IMR-90 (cell line): ENCODE measurements at regions not wholly inside any gene's neighbourhood (a gene's known extent, or its start where the extent isn't known, plus 50 kb on each side); places are given as distances from the start of the nearest gene placed in this dataset.

Experiments used
- ATAC-seq: fragments of 200-7000 bp; cut with Tn5 transposase; 2 replicates; pipeline ENCODE4 v1.9.1; 2020; ENCODE audit warnings: low read depth, mild to moderate bottlenecking, moderate library complexity
- BruUV-seq: library from RNA; stranded (reverse); fragments of 400-500 nt; replicated peaks from 2 replicates; lab custom pipeline; 2021; lab: Mats Ljungman, UMichigan
- CTCF ChIA-PET: fragments of 300-600 bp; formaldehyde crosslinking; extraction: SDS; loops from one replicate; lab custom pipeline; 2021; ENCODE audit warnings: antibody characterized with exemption; lab: Yijun Ruan, JAX
- POLR2A ChIA-PET: fragments of 300-600 bp; sonication (Branson Sonifier 250); formaldehyde crosslinking; loops from one replicate; lab custom pipeline; 2022; ENCODE audit warnings: antibody characterized with exemption; ENCODE audit not compliant: unreplicated experiment; lab: Charles Lee
- DNase-seq: peaks from one replicate; pipeline ENCODE4 v3.0.0; 2013
- H2AFZ ChIP-seq: replicated peaks from 2 replicates; pipeline ENCODE3; 2013; ENCODE audit warnings: low read length, mild to moderate bottlenecking; ENCODE audit not compliant: poor library complexity
- H2AK5ac ChIP-seq: 2 replicates; pipeline ENCODE4 v1.6.1; 2013; ENCODE audit warnings: low read depth, low read length, inconsistent platforms
- H2AK9ac ChIP-seq: replicated peaks from 2 replicates; pipeline ENCODE3; 2013; ENCODE audit warnings: mild to moderate bottlenecking, low read depth, low read length, moderate library complexity; ENCODE audit not compliant: poor library complexity
- H2BK120ac ChIP-seq: 2 replicates; pipeline ENCODE4 v1.6.1; 2013; ENCODE audit warnings: low read depth, low read length, inconsistent platforms
- H2BK15ac ChIP-seq: 3 replicates; pipeline ENCODE4 v1.6.1; 2013; ENCODE audit warnings: low read depth, low read length, inconsistent platforms
- H2BK20ac ChIP-seq: 2 replicates; pipeline ENCODE4 v1.6.1; 2013; ENCODE audit warnings: low read depth, mild to moderate bottlenecking, inconsistent platforms, low read length, moderate library complexity
- H2BK5ac ChIP-seq: 2 replicates; pipeline ENCODE4 v1.6.1; 2013; ENCODE audit warnings: mild to moderate bottlenecking, low read depth, low read length, inconsistent platforms; ENCODE audit not compliant: poor library complexity, severe bottlenecking
- H3K14ac ChIP-seq: replicated peaks from 2 replicates; pipeline ENCODE4 v1.6.1; 2013; ENCODE audit warnings: low read depth, low read length, inconsistent platforms
- H3K18ac ChIP-seq: 2 replicates; pipeline ENCODE4 v1.6.1; 2013; ENCODE audit warnings: low read depth, low read length, control low read depth
- H3K23ac ChIP-seq: 2 replicates; pipeline ENCODE4 v1.6.1; 2013; ENCODE audit warnings: low read depth, low read length, inconsistent platforms
- H3K27ac ChIP-seq: 2 replicates; pipeline ENCODE4 v1.5.1; 2013; ENCODE audit warnings: mild to moderate bottlenecking, control low read depth, low read length; ENCODE audit not compliant: insufficient read depth
- H3K27me3 ChIP-seq: 2 replicates; pipeline ENCODE4 v1.6.1; 2013; ENCODE audit warnings: low read length; ENCODE audit not compliant: control insufficient read depth, insufficient read depth
- H3K36me3 ChIP-seq: 2 replicates; pipeline ENCODE4 v1.6.1; 2013; ENCODE audit warnings: low read length, mixed read lengths; ENCODE audit not compliant: control insufficient read depth, insufficient read depth
- H3K4ac ChIP-seq: 2 replicates; pipeline ENCODE4 v1.6.1; 2013; ENCODE audit warnings: low read depth, low read length, inconsistent platforms
- H3K4me1 ChIP-seq: 2 replicates; pipeline ENCODE4 v1.6.1; 2013; ENCODE audit warnings: low read length, mixed read lengths; ENCODE audit not compliant: control insufficient read depth, insufficient read depth
- H3K4me2 ChIP-seq: 2 replicates; pipeline ENCODE4 v1.6.1; 2013; ENCODE audit warnings: low read depth, mild to moderate bottlenecking, control low read depth, low read length, moderate library complexity
- H3K4me3 ChIP-seq: 2 replicates; pipeline ENCODE4 v1.5.1; 2013; ENCODE audit warnings: low read depth, mild to moderate bottlenecking, control low read depth, low read length, moderate library complexity; ENCODE audit not compliant: insufficient read depth
- H3K56ac ChIP-seq: 2 replicates; pipeline ENCODE4 v1.6.1; 2013; ENCODE audit warnings: low read length, inconsistent platforms; ENCODE audit not compliant: insufficient read depth; ENCODE audit errors: extremely low read depth
- H3K79me1 ChIP-seq, 2 experiments: 2 replicates each; pipeline ENCODE4 v1.6.1; 2013; ENCODE audit warnings: low read length in 2 of 2, inconsistent platforms in 1 of 2, low read depth in 1 of 2
- H3K9ac ChIP-seq: 2 replicates; pipeline ENCODE4 v1.6.1; 2013; ENCODE audit warnings: low read depth, low read length, control low read depth
- H3K9me1 ChIP-seq: 2 replicates; pipeline ENCODE4 v1.6.1; 2013; ENCODE audit warnings: low read length, inconsistent platforms; ENCODE audit not compliant: insufficient read depth
- H3K9me3 ChIP-seq: 2 replicates; pipeline ENCODE4 v1.6.1; 2013; ENCODE audit warnings: low read length; ENCODE audit not compliant: control insufficient read depth, insufficient read depth
- H4K20me1 ChIP-seq: 2 replicates; pipeline ENCODE4 v1.6.1; 2013; ENCODE audit warnings: low read length, inconsistent platforms; ENCODE audit not compliant: insufficient read depth
- H4K5ac ChIP-seq: 2 replicates; pipeline ENCODE4 v1.6.1; 2013; ENCODE audit warnings: mild to moderate bottlenecking, low read depth, low read length, control low read depth
- H4K8ac ChIP-seq, 2 experiments: 2 replicates each; pipeline ENCODE4 v1.6.1; 2013; ENCODE audit warnings: low read depth in 2 of 2, low read length in 2 of 2, control low read depth in 1 of 2, inconsistent platforms in 1 of 2
- H4K91ac ChIP-seq: 2 replicates; pipeline ENCODE4 v1.6.1; 2013; ENCODE audit warnings: low read depth, low read length, inconsistent platforms; ENCODE audit not compliant: insufficient read depth
- CEBPB ChIP-seq: IDR thresholded peaks from 2 replicates; pipeline ENCODE4 v1.6.1; 2012; ENCODE audit warnings: low read depth, low read length, improper control_type of control experiment
- CHD1 ChIP-seq: IDR thresholded peaks from 2 replicates; pipeline ENCODE4 v1.6.1; 2012; ENCODE audit warnings: low read depth, low read length, improper control_type of control experiment
- FOS ChIP-seq: fragments of 150-350 bp; IDR thresholded peaks from 2 replicates; pipeline ENCODE4 v1.6.1; 2016; ENCODE audit warnings: low read depth, low read length
- MAZ ChIP-seq: IDR thresholded peaks from 2 replicates; pipeline ENCODE4 v1.6.1; 2012; ENCODE audit warnings: low read depth, mild to moderate bottlenecking, low read length, improper control_type of control experiment, moderate library complexity, borderline replicate concordance
- MXI1 ChIP-seq: IDR thresholded peaks from 2 replicates; pipeline ENCODE4 v1.6.1; 2012; ENCODE audit warnings: low read depth, mild to moderate bottlenecking, low read length, moderate library complexity, borderline replicate concordance
- POLR2A ChIP-seq: IDR thresholded peaks from 2 replicates; pipeline ENCODE4 v1.6.1; 2012; ENCODE audit warnings: mild to moderate bottlenecking, low read depth, low read length
- RAD21 ChIP-seq: IDR thresholded peaks from 2 replicates; pipeline ENCODE4 v1.6.1; 2012; ENCODE audit warnings: low read length, improper control_type of control experiment
- RCOR1 ChIP-seq: IDR thresholded peaks from 2 replicates; pipeline ENCODE4 v1.6.1; 2012; ENCODE audit warnings: mild to moderate bottlenecking, low read length, improper control_type of control experiment; ENCODE audit not compliant: insufficient replicate concordance
- RFX5 ChIP-seq: IDR thresholded peaks from 2 replicates; pipeline ENCODE4 v1.8.0; 2012; ENCODE audit warnings: low read depth, mild to moderate bottlenecking, low read length, moderate library complexity
- dilution Hi-C: fragments of 300-500 bp; cut with HindIII; formaldehyde crosslinking; loops from one replicate; pipeline ENCODE4 v1.14.3; 2018; ENCODE audit warnings: low sequenced_read_pairs; ENCODE audit not compliant: unreplicated experiment
- in situ Hi-C: fragments of 300-500 bp; cut with MboI; formaldehyde crosslinking; loops from 3 replicates; pipeline ENCODE4 v1.14.3; 2019; ENCODE audit warnings: low sequenced_read_pairs, inconsistent platforms, mixed read lengths
- intact Hi-C: fragments of 100-400 bp; cut with micrococcal nuclease; formaldehyde crosslinking; loops from 2 replicates; pipeline ENCODE4 v1.10.0; 2022
- TF ChIP-seq, protein P1 (sequence below): conservative IDR thresholded peaks from 2 replicates; pipeline ENCODE4 v1.5.1; 2012; ENCODE audit warnings: mild to moderate bottlenecking, low read depth, low read length, improper control_type of control experiment
- TF ChIP-seq, protein P2 (sequence below): fragments of 150-350 bp; IDR thresholded peaks from 2 replicates; pipeline ENCODE4 v1.6.1; 2016; ENCODE audit warnings: low read depth, mild to moderate bottlenecking, low read length, moderate library complexity, borderline replicate concordance

DNA sequence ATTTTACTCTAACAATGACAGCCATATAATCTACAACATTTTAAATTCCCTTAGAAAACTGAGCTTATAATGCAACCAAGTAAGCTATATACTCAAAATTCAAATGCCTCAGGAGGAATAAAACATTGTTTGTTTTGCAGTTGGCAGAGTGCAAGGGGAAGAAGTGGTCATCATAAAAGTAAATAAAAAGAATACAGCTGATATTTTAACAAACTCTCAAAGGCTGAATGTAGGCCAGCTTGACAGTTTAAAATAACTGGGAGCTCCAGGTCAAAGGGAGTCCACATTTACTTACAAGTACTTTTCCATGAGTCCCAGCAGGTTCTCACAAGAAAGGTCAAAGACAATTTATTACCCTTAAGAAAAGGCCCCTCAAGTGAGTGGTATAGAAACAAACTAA, 589.8 kb downstream of the BCKDHB start:
- Histone ChIP-seq H3K27ac (no peak overlapping the region), H3K9me1 (no peaks in the 10 kb centered on the region), H3K4ac (no peak overlapping the region), H3K9ac (no peak overlapping the region), H4K8ac (no peak overlapping the region), H2BK20ac (no peak overlapping the region), H3K18ac (no peak overlapping the region), H3K4me1 (no peaks in the 10 kb centered on the region), H3K4me2 (no peak overlapping the region), H2AFZ (no peak overlapping the region), H3K9me3 (0 out of 2 replicates have a peak, but pooled peaks cover under 1% of the 10 kb centered on the region), H3K36me3 (no peaks in the 10 kb centered on the region), H4K5ac (no peak overlapping the region), H2BK15ac (no peak overlapping the region), H2AK9ac (no peak overlapping the region), H3K23ac (no peak overlapping the region), H3K56ac (no peak overlapping the region), H3K27me3 (no peaks in the 10 kb centered on the region), H3K14ac (no peak overlapping the region), H2BK120ac (no peak overlapping the region), H3K79me1 (no peaks in the 10 kb centered on the region), H4K20me1 (no peaks in the 10 kb centered on the region), H2AK5ac (no peak overlapping the region), H4K91ac (no peak overlapping the region), H2BK5ac (no peak overlapping the region), H3K4me3 (no peak overlapping the region)
- dilution Hi-C loops: no loop called here
- in situ Hi-C loops: no loop called here
- BruUV-seq: no TSS peak
- intact Hi-C loops: no loop called here
- TF ChIP-seq, protein P1, sequence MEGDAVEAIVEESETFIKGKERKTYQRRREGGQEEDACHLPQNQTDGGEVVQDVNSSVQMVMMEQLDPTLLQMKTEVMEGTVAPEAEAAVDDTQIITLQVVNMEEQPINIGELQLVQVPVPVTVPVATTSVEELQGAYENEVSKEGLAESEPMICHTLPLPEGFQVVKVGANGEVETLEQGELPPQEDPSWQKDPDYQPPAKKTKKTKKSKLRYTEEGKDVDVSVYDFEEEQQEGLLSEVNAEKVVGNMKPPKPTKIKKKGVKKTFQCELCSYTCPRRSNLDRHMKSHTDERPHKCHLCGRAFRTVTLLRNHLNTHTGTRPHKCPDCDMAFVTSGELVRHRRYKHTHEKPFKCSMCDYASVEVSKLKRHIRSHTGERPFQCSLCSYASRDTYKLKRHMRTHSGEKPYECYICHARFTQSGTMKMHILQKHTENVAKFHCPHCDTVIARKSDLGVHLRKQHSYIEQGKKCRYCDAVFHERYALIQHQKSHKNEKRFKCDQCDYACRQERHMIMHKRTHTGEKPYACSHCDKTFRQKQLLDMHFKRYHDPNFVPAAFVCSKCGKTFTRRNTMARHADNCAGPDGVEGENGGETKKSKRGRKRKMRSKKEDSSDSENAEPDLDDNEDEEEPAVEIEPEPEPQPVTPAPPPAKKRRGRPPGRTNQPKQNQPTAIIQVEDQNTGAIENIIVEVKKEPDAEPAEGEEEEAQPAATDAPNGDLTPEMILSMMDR: no peak
- no peak for TF ChIP-seq CHD1
- TF ChIP-seq CEBPB: no peak
- TF ChIP-seq, protein P2, sequence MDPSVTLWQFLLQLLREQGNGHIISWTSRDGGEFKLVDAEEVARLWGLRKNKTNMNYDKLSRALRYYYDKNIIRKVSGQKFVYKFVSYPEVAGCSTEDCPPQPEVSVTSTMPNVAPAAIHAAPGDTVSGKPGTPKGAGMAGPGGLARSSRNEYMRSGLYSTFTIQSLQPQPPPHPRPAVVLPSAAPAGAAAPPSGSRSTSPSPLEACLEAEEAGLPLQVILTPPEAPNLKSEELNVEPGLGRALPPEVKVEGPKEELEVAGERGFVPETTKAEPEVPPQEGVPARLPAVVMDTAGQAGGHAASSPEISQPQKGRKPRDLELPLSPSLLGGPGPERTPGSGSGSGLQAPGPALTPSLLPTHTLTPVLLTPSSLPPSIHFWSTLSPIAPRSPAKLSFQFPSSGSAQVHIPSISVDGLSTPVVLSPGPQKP: no peak
- no peak for TF ChIP-seq MAZ
- TF ChIP-seq RCOR1: no peak
- no peak for TF ChIP-seq POLR2A
- TF ChIP-seq FOS: no peak
- no peak for TF ChIP-seq MXI1
- TF ChIP-seq RAD21: no peak
- TF ChIP-seq RFX5: no peak
- no peak for ATAC-seq
- ChIA-PET CTCF (no interaction called here), POLR2A (no interaction called here)
- no peak for DNase-seq
